GM06990 (cell line): ENCODE measurements at regions not wholly inside any gene's neighbourhood (a gene's known extent, or its start where the extent isn't known, plus 50 kb on each side); places are given as distances from the start of the nearest gene placed in this dataset.

Experiments used
- DNase-seq: peaks from one replicate; pipeline ENCODE4 v3.0.0-alpha.2; 2011; ENCODE audit not compliant: insufficient read length; ENCODE audit errors: extremely low read depth
- H3K27me3 ChIP-seq: replicated peaks from 2 replicates; pipeline ENCODE4 v1.6.0; 2011; ENCODE audit warnings: low read length; ENCODE audit not compliant: control insufficient read depth, insufficient read depth
- H3K36me3 ChIP-seq: 2 replicates; pipeline ENCODE4 v1.5.1; 2011; ENCODE audit warnings: low read length; ENCODE audit not compliant: control insufficient read depth, insufficient read depth
- H3K4me3 ChIP-seq: replicated peaks from 2 replicates; pipeline ENCODE4 v1.5.1; 2011; ENCODE audit warnings: low read depth, mild to moderate bottlenecking, control low read depth, low read length
- TF ChIP-seq, protein P1 (sequence below): IDR thresholded peaks from 2 replicates; pipeline ENCODE4 v1.5.1; 2011; ENCODE audit warnings: low read length, control low read depth, mild to moderate bottlenecking, inconsistent platforms; ENCODE audit not compliant: insufficient read depth, poor library complexity, severe bottlenecking

DNA sequence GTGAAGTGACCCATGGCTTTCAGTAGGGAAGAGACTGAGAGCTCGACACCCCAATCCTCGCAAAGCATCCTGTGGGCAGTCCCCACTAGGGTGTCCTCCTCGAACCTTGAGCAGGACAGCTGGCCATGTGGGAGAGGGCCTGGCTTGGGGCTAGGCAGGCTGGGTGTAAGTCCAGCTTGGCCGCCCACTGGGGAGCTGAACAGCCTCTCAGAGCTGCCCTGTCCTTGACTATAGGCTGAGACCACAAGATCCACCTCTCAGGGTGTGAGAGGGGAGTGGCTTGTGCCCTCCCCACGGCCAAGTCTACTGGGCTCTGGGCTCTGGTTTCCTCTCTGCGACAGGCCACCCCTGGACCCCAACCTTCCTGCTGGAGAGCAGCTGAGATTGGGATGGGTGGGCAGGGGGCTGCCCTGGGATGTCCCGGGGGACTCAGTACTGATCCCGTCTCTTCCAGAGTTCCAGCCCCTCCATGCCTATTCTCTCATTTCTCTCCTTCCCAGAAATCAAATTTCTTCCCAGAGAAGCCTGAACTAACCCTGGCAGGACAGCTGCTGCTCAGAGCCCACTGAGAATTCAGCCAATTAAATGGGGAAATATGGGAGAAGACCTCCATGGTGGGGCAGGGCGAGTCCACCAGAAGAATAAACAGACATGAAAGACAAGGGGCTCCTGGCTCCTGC is 282.9 kb downstream of the PTPRU start:
- no peak for DNase-seq
- H3K36me3 ChIP-seq: no peaks in the 10 kb centered on the region
- TF ChIP-seq, protein P1, sequence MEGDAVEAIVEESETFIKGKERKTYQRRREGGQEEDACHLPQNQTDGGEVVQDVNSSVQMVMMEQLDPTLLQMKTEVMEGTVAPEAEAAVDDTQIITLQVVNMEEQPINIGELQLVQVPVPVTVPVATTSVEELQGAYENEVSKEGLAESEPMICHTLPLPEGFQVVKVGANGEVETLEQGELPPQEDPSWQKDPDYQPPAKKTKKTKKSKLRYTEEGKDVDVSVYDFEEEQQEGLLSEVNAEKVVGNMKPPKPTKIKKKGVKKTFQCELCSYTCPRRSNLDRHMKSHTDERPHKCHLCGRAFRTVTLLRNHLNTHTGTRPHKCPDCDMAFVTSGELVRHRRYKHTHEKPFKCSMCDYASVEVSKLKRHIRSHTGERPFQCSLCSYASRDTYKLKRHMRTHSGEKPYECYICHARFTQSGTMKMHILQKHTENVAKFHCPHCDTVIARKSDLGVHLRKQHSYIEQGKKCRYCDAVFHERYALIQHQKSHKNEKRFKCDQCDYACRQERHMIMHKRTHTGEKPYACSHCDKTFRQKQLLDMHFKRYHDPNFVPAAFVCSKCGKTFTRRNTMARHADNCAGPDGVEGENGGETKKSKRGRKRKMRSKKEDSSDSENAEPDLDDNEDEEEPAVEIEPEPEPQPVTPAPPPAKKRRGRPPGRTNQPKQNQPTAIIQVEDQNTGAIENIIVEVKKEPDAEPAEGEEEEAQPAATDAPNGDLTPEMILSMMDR: no peak
- H3K27me3 ChIP-seq: no peaks in the 10 kb centered on the region; the same call in 1 of the 2 replicates
- H3K4me3 ChIP-seq: no peak overlapping the region

DNA sequence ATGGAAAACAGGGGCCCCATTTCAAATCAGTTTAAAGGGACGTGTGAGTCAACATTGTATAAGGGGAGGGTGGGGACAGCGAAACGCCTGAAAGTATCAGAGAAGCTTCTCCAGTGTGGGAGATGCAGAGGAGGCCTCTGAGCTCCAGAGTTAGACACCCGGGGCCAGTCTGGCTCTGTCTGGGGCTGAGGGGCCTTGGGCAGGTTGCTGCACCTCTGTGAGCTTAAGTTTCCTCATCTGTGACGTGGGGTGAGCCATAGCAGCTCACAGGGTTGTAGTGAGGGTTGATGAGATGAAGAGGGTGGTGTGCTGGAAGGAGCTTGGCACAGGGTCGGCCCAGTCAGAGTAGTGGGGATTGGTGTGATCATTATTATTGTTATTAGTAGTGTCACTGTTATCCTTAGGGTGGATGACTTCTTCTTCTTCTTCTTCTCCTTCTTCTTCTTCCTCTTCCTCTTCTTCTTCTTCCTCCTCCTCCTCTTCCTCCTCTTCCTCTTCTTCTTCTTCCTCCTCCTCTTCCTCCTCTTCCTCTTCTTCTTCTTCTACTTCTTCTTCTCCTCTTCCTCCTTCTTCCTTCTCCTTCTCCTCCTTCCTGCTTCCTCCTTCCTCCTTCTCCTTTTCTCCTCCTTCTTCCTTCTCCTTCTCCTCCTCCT is 282.0 kb downstream of the PTPRU start:
- TF ChIP-seq, protein P1: no peak
- Histone ChIP-seq H3K4me3 (no peak overlapping the region), H3K27me3 (no peaks in the 10 kb centered on the region; the same call in 1 of the 2 replicates), H3K36me3 (no peaks in the 10 kb centered on the region)
- no peak for DNase-seq

DNA sequence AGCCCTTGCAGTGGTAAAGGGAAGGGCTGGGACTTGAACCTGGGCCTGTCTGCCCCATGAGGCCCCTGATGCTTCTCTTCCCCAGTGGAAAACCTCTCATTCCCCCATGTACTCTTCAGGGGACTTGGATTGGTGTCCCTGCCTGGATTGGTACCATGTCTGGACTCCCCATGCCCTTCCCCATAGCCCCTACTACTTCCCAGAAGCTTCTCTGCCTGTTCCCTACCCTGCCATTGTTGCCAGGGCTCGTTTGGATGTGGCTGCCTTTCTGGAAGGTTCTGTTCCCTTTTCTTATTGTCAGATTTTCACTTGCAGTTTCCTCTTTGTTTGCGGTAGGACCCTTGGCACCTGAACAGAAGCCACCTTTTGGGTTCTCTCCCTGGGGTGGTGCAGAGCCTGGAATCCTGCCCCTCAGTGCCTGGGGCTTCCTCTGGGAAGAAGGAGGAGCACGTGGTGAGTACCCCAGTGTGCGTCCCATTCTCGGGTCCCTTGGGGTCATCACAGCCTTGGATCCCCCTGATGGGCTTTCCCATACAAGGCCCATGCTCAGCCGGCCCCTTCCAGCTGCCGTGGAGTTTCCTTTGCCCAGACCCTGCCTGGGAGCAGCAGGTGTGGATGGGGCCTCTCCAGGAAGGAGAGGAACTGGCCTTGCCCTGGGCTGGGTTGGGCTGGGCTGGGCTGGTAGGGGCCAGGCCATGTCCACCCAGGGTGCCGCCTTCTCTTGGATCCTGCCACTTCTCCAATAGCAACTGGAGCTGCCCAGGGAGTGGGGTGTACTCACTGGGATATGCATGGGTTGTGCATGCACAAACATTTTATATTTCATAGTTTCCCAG is 281.1 kb downstream of the PTPRU start:
- no peaks in the 10 kb centered on the region for H3K36me3 ChIP-seq
- H3K27me3 ChIP-seq: no peaks in the 10 kb centered on the region; the same call in 1 of the 2 replicates
- TF ChIP-seq, protein P1: no peak
- no peak overlapping the region for H3K4me3 ChIP-seq
- DNase-seq: no peak

DNA sequence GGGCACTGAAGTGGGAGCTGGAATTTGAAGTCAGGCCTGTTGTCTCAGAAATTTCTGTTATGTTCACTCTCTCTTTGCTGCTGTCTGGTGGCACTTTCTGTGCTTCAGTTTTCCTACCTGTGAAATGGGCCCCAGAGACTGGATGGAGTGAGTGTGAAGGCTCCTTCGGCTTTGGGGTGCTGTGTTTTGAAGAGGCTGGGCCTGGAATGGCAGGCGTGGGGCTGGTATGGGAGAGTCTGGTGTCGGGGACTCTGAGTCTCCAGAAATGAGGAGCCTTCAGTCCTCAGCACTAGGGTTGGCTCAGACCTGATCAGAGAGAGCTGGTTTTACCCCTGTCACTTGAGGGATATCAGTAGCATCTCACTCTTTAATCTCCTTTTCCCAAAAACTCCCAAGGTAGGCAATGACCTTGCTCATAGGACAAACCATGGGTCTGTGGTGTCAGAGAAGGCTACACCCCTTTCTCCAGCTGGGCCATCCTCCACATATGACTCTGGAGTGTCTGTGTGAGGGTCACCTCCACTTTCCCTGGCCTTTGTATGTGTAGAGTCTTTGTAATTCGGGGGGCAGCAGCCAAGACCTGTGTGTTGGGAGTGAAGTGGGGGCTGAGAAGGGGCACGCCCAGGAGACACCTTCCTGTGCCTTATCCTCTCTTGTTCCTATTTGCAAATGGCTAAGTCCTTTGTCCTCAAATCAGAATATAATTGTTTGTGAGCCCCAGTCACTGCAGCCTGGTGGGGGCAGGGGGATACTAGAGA is 279.9 kb downstream of the PTPRU start:
- Histone ChIP-seq H3K27me3 (no peaks in the 10 kb centered on the region; the same call in 1 of the 2 replicates), H3K4me3 (no peak overlapping the region), H3K36me3 (no peaks in the 10 kb centered on the region)
- TF ChIP-seq, protein P1: no peak
- no peak for DNase-seq

DNA sequence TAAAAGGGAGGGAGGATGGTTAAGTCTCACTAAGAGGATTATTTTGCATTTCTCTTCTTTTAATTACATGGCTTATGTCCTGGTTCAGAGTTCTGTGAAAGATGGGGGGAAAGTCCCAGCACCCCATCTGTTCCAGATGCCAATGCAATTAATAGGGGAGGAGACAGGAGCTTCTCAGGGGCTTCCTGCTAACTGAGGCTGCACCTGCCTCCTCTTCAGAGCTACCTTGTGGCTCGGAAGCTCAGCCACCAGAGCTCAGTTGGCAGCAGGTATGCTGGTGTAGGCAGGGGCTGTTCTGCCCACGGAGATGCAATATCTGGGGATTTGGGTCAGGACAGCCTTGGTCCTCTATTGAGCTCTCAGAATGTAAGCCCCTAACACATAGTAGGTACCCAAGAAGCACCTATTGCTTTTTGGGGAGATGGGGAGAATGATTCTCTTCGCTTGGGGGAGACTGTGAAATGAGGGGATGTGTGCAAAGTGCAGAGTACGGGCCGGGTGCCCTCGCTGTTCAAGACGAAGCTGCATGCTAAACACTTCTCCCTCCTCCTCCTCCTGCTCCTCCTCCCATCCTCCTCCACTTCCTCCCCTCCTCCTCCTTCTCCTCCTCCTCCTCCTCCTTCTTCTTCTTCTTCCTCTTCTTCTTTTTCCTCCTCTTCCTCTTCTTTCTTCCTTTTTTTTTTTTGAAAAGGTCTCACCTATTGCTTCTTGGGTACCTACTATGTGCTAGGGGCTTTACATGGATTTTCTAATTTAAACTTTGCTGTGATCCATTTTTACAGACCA is 279.0 kb downstream of the PTPRU start:
- Histone ChIP-seq H3K36me3 (no peaks in the 10 kb centered on the region), H3K27me3 (no peaks in the 10 kb centered on the region; the same call in 1 of the 2 replicates), H3K4me3 (no peak overlapping the region)
- no peak for DNase-seq
- TF ChIP-seq, protein P1: no peak
